Activated T-helper 1 cell treated with anti-CD3 and anti-CD28 coated beads, Interleukin-2, amount 50 U/mL, for 16 hours (primary cell): ENCODE measurements at regions not wholly inside any gene's neighbourhood (a gene's known extent, or its start where the extent isn't known, plus 50 kb on each side); places are given as distances from the start of the nearest gene placed in this dataset.

ENCODE experiments used
- DNase-seq, 2 donors: peaks; one replicate each; pipeline ENCODE4 v3.0.0-alpha.2; 2020; ENCODE audit warnings: low read depth in 1 of 2, low spot score in 1 of 2

DNA sequence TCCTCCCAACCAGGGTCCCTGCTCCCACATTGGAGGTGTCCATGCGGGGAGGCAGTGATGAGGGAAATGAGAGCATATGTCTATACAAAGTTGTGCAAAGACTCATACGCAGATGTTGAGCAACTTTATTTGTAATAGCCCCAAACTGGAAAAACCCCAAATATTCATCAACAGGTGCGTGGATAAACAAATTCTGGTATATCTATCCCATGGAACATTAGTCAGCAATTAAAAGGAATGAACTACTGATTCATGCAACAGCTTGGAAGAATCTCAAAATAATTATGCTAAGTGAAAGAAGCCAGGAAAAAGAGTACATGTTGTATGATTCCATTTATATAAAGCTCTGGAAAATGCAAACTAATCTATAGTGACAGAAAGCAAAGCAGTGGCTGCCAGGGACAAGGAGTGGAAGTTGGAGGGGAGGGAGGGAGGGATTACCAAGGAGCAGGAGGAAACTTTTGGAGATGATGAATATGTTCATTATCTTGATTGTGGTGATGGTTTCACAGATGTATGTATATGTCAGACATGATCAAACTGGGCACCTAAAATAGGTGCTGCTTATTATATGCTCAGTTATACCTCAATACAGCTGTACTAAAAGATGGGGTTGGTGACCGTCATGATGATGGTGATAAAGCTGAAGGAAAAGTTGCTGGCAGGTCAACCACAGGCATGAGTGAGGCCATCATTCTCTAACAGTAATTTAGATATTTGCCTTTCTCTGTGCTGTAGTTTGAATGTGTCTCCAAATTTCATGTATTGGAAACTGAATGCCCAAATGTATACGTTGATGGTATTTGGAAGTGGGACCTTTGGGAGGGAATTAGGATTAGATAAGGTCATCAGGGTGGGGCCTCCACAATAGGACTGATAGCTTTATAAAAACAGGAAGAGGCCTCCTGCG lies 270.9 kb downstream of the CYP26B1 start:
- no peak for DNase-seq

DNA sequence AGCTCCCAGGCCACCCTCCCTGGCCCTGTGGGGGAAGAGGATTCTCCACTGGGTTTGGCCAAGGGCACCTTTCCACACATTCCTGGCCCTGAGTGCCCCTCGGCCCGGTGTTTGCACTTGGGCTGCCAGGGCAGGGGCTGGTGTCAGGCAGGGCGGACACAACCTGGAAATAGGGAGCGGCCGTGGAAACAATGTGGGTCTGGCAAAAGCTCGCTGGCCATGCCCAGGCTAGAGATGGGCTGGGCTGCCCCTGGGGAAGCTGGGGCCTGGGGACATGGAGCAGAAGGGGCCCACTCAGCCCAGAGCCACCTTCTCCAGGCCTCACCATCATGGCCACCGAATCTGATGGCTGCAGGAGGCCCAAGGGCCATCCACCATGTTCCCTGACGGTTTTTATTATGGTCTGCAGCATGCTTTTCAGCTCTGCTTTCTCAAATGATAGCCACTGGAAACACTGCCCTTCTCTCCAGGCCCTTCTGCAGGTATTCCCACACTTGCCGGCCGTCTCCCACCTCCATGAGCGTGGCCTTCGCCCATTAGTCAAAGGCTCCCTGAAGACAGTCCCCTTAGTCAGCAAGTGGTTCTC lies 275.1 kb downstream of the CYP26B1 start:
- DNase-seq, result no peak

DNA sequence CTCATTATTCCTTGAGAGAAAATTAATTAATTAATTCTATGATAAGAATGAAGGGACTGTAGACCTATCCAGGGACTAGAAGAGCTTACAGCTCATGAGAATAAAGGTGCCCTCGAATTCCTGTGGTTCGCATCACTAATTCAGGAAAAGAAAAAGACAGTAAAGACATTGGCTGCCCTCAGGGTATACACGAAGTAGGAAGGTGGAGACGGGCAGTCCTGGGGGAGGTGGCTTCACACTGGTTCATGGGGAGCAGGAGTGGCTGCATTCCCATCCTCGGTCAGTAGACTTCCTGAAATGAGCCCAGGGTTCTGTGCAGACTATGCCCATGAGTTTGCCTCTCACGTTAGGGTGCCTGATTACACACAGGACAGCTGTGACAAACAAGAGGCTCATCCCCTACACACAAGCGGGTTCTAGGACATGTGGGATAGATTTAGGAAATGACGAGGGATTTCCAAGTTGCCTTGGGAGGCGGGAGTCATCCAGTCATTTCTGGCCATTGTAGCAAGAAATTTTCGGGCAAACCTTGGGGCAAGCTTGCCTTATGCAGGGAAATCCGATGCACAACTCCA lies 282.2 kb downstream of the CYP26B1 start:
- DNase-seq, result no peak

DNA sequence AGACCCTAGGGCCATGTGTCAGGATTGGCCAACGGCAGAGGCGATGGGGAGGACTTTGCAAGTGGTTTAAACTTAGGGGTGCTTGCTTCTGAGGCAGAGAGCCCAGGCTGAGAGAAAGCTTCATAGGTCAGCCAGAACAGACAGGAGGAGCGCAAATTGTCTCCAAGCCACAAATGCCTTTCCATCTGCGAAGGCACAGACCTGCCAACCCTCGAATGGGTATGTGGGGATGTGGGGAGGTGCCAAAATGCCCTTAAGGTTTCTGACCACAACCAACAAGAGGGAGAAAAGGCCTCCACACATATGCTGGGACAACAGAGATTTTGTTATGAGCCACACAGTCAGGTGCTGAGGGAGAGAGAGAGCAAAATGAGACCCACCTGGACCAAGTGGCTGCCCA lies 283.6 kb downstream of the CYP26B1 start:
- no peak for DNase-seq

DNA sequence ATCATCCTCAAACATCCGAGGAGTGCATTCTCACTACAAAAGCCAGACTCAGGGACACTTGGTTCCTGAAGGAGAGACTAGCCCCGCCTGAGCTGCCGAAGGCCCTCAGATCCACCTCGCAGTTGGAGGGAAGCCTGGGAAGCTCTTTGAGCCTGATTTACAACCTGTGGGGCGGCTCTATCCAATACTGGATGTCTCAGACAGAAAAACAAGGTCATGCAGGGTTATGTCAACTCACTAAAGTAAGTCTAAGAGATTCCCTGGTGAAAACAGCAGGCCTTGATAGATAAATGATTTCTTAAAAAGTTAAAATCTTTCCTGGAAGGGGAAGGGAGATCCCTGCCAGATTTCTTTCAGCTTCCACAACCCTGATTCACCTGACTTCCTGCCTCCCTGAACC lies 284.3 kb downstream of the CYP26B1 start:
- DNase-seq, result no peak

DNA sequence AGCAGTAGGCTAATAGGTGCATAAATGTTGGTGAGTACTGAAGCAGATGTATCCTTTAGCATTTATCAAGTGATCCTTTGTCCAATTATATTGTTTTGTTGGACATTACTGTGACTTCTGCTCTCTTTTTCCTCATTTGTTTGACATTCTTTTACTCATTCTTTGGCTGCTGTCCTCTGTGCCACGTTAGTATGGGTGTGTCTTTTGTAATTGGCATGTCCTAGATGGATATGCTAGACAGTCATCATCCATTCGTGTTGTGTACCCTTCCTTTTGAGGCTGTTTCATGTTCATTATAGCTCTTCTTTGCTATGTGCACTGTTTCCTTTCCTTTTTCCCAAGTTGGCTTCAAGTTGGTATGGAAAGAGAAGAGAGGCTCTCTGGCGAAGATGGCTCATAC lies 284.7 kb downstream of the CYP26B1 start:
- no peak for DNase-seq

DNA sequence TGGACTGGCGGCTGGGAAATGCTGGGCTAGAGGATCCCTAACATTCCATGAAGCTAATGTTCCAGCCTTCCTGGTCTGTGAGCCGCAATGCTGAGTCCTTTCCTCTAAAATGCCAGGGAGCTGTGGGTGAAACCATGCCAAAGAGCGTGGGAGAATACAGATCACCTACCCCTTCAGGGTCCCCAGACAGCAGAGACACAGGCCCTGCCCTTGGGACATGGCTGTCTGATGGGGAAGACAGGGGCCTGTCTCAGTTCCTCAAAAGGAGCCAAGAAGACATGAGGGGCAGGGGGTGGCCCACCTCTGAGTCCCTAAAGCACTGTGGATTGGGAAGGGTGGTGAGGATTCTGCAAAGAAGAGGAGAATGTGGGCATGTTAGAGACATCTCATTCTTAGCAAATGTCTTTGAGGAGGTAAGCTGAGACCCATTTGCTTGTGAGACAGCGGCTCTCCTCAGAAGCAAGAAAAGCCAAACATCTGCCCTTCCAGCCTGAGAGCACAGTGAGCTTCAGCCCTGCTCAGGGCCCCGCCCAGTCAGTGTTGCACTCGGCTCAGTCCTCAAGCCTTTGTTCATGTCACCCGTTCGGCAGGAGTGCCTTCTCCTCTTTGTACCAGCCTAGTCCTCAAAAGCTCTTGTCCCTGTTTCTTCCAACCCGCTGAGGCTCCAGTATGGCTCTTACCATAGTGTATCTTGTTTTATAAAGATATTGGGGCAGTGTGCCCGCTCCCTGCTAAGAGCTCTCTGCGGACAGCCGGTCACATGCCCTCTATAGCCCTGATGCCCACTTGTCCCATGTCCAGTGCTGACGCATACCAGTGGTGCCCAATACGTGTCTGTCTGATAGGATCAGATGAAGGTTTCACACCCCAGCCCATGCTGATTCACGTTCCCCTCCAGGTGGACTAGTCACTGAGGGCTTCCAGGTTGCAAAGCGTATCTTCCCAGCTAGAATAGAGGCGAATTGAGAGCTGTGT lies 286.2 kb downstream of the CYP26B1 start:
- DNase-seq, result no peak

DNA sequence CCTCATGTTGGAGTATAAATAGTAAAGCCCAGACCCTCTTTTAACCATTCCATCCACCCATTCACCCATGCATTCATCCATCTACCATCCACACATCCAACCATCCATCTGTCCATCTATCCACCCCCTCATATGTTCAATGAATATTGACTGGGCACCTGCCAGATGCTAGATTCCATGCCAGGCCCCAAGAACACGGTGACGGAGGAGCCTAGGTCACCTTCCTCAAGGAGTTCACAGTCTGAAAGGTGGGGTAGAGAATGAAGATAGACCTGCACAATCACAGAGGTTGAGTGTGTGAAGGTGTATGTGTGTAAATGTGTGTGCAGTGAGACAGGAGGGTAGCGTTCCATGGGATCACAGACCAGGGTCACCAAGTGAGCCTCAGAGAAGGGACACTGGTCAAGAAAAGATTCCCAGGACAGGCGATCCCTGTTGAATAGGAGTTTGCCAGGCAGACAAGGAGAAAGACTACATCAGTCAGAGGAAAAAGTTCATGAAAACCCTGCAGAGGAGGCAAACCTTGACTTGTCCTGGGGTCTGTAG lies 287.2 kb downstream of the CYP26B1 start:
- DNase-seq, result no peak

DNA sequence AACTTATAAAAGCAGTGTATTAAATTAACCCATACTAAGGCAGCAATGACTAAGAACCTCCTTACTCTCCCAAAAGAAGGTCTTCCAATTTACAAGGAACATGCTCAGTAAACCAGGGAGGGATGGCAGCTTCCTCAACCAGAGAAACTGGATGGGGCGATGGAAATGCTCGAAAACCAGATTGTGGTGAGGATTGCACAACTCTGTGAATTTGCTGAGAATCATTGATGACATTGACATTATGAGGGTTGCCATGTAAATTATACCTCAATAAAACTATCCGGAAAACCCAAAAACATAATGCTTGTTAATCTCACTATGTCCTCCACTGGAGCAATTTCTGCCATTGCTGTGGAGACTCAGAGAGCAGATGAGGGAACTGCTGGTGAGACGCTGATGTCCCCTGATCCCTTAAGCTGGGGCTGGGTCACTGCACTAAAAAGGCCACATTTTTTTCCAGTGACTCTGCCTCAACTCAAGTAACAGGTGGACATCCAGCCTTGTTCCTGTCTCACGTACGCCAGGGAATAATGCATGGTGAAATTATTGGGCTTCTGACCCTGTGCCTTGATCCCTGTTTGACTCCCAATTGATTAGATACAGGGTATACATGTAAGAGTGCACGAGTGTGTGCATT lies 288.3 kb downstream of the CYP26B1 start:
- DNase-seq, result no peak

DNA sequence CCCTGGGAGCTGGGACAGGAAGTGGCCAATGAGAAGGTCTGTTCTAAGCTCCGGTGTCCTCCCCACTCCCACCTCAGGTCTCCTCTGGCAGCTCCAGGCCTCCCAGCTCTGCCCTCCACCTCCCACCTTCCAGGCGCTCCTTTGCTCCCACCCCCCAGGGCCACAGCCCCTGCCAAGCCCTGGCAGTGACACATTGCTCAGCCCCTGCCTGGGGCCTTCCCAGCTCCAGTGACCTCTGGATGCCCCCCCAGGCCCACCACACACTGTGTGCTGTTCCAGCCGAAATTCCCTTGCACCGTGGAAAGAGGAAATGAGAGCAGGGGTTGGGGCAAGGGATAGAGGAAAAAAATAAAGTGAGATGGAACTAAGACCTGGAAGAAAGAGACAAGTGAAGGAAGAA lies 289.6 kb downstream of the CYP26B1 start:
- no peak for DNase-seq

DNA sequence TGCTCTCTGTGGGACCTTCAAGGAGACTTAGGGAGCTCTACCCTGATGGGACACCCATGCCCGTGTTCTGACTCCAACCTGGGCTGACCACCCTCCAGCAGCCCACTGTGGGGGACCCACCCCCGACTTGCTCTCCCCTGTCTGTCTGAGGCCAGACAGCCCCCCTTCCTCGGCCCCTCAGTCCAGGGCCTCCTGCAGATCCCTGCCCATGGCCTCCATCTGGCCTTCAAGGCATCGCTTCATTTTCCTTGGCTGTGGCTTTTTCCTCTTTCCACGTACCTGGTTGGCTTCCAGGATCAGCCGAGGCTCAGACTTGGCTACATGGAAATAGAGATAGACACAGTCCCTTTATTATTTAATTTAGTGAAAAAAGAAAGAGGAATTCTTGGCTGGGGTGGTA lies 290.0 kb downstream of the CYP26B1 start:
- DNase-seq, result no peak

DNA sequence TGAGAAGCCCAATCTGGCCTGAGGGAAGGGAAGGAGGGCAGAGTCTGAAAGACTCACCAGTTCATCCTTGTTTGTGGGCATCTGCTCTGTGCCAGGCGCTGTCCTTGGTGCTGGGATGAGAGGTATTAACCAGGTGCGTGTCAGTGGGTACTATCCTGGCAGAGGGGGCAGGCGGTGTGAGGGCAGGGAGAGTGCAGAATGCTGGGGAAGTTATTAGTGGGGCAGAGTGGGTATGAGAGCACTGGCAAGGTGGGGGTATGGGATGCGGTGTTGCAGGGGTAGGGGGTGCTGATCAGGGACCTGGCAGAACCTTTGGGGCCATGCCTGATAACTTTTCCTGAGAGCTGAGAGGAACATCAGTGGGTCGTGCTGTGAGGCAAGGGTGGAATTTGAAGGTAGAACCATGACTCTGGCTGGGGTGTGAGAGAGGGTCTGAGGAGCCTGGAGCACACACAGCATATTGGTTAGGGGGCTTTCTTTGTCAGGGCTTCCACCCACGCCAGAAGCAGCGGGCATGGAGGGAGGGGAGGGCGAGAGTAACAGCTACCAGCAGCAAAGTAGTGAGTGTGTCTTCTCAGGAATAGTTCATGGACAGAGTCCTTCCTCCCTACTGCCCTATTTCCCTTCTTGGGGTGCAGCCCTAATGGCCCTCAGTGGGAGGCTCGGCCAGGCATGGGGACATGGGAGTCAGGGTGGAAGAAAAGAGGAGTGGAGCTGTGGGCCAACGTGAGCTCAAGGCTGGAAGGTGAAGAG lies 290.7 kb downstream of the CYP26B1 start:
- no peak for DNase-seq

DNA sequence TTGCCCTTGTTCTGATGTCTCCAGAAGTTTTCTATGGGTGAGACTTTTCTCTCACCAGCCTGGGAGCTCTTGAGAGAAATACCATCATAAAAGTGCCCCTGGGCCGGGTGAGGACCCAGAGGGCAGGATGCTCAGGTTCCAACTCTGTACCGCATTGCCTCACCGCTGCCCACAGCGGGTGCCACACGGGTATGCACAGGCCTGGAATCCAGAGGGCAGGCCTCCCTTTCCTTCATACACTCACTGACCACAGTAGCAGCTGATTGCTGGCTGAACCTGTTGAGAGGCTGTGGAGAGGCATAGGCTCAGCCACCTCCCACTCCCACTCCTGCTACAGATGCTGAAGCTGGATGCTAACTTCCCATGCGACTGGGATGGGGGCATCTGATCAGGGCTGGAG lies 293.8 kb downstream of the CYP26B1 start:
- DNase-seq, result no peak

DNA sequence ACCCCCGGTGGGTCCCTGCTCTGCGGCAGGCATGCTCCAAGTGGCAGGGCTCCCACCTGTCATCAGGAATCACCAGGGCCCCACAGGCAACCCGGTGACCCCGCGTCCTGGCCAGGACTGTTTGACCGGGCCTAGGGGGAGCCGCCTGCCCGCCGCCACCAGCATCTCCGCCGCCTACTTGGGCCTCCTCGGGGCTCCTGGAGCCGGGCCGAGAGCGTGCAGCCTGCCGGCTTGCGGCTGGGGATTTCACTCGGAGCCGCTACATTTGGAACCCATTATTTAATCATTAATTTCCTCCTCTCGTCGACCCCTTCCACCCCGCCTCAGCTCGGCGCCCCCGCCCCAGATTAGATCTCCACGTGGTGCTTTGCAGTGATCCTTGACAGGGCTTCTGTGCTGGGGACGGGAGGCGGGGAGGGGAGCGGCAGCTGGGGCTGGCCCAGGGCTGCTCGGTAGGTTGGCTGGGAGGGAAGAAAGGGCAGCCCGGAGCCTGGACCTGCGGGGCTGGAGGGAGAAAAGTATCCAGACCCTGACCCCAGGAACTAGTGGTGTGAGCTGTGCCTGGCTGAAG lies 295.4 kb downstream of the CYP26B1 start:
- DNase-seq, result no peak

DNA sequence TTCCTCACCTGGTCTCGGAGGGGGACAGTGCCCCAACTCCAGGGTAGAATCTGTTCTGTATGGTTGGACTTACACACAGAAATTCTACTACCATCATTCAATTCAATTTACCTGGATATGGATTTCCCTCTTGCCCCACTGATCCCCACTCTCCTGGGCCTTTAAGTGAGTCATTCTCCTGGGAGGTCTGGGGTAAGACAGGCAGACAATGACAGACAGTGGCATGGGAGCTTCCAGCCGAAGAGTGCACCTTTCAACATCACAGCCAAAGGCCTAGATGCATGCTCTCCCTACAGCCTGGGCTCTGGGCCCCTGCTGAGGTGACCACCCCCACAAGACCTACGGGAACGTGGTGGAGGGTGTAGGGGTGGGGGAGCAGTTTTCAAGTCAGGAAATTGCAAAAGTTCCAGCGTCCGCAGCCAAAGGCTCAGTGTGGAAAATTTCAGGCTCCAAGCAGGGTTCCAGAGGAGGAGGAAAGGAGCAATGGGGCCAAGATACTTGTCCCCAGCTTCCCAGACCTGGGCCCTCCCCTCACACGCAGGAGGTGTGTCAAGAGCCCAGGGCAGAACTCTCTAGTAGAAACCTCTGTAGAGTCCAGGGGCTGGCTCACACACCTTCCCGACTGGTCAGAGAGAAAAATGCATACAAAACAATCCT lies 296.4 kb downstream of the CYP26B1 start:
- DNase-seq, result no peak

DNA sequence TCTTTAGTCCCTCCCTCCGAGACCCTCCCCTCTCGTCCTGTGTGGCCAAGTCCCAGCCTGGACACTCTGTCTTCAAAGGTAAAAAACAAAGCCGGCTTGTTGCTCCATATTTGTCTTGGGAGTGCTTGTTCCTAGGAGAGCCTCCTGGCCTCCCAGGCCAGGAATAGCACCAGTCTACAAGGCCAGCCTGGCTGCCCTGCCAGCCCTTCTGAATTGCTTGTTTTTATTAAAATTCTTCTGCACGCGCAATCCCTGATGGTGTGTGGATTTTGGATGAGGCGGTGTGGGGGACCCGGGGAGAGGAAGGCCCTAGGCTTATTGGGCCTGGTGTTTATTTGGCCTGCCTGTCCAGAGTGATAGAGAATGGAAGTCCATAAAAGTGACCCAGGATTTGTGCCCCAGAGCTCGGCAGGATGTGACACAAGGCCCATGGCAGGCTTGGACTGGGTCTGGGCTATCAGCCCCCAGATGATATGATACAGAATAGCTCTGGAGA lies 297.3 kb downstream of the CYP26B1 start:
- DNase-seq, result no peak

DNA sequence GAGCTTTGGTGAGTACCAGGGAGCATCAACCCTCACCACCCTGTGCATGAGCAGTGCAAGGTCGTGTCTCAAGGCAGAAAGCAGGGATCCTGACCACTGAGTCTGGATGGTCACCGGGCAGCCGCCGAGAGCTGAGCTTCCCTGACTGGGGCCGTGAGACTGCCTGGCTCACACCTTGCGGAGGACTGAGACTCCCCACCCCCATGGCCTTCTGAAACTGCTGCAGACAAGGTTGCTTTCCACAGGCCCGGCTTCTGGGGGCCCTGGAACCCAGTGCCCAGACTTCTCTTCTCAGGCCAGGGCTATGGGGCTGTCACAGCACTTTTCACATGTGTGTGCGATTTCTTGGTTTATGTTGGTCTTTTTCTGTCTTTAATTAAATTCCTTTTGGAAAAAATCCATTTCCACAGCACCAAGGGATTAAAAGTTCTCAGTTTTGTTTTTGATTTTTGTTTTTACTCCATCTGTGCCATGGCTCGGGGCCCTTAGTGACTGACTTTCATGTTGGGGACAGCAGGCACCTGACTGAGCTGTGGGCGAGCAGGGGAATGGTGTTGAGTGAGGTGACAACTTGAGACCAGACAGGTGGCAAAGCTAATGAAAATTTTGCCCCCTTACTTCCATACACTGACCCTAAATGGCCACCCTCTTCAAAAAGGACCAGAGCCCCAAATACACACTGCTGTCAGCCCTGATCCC lies 297.9 kb downstream of the CYP26B1 start:
- no peak for DNase-seq

DNA sequence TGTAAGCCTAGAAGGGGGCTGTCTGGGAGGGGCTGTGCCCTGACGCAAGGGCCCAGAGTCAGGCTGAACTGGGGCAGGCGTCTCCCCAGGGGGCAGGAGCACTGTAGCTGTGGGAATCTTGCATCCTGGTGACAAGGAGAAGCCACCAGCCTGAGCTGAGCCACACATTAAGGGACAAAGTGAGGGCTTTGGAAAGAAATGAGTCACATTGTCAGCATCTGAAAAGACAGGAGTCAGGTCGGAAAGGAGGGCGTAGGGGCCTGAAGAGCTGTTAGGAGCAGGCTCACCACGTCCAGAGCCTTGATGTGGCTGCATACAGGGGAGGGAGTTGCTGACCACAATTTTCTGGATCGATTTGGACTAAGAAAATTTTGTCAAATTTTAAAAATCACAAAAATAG lies 298.6 kb downstream of the CYP26B1 start:
- no peak for DNase-seq
